Neural crest cell (in vitro differentiated cells): ENCODE measurements at regions not wholly inside any gene's neighbourhood (a gene's known extent, or its start where the extent isn't known, plus 50 kb on each side); places are given as distances from the start of the nearest gene placed in this dataset.

Source experiments
- DNase-seq: peaks from one replicate; pipeline ENCODE4 v3.0.0; 2021; ENCODE audit warnings: low read depth, mixed read lengths, low spot score
- H3K27ac Mint-ChIP-seq: one replicate; pipeline ENCODE4 v1.8.0; 2021; ENCODE audit warnings: mild to moderate bottlenecking, mixed read lengths; ENCODE audit not compliant: unreplicated experiment
- H3K27me3 Mint-ChIP-seq: 2 replicates; pipeline ENCODE4 v1.8.0; 2021; ENCODE audit warnings: low read depth, mild to moderate bottlenecking, mixed read lengths
- H3K36me3 Mint-ChIP-seq: 2 replicates; pipeline ENCODE4 v1.8.0; 2021; ENCODE audit warnings: low read depth, mild to moderate bottlenecking, mixed read lengths
- H3K4me1 Mint-ChIP-seq: 2 replicates; pipeline ENCODE4 v1.8.0; 2021; ENCODE audit warnings: mixed read lengths
- H3K4me3 Mint-ChIP-seq: one replicate; pipeline ENCODE4 v1.8.0; 2021; ENCODE audit warnings: mild to moderate bottlenecking, mixed read lengths
- H3K9me3 Mint-ChIP-seq: 2 replicates; pipeline ENCODE4 v1.8.0; 2021; ENCODE audit warnings: mixed read lengths
- TF ChIP-seq, protein P1 (sequence below): fragments of 200-600 bp; sonication (generic); conservative IDR thresholded peaks from 2 replicates; pipeline ENCODE4 v1.5.0; 2021; ENCODE audit warnings: antibody characterized with exemption, mild to moderate bottlenecking

- H3K27me3 Mint-ChIP-seq: no peaks in the 10 kb centered on the region
- H3K4me1 Mint-ChIP-seq: no peaks in the 10 kb centered on the region
- H3K4me3 Mint-ChIP-seq: no peak overlapping the region
- no peak overlapping the region for H3K27ac Mint-ChIP-seq
- peaks cover 4% of the 10 kb centered on the region for H3K9me3 Mint-ChIP-seq
- H3K36me3 Mint-ChIP-seq: no peaks in the 10 kb centered on the region
- DNase-seq: no peak
- TF ChIP-seq, protein P1, sequence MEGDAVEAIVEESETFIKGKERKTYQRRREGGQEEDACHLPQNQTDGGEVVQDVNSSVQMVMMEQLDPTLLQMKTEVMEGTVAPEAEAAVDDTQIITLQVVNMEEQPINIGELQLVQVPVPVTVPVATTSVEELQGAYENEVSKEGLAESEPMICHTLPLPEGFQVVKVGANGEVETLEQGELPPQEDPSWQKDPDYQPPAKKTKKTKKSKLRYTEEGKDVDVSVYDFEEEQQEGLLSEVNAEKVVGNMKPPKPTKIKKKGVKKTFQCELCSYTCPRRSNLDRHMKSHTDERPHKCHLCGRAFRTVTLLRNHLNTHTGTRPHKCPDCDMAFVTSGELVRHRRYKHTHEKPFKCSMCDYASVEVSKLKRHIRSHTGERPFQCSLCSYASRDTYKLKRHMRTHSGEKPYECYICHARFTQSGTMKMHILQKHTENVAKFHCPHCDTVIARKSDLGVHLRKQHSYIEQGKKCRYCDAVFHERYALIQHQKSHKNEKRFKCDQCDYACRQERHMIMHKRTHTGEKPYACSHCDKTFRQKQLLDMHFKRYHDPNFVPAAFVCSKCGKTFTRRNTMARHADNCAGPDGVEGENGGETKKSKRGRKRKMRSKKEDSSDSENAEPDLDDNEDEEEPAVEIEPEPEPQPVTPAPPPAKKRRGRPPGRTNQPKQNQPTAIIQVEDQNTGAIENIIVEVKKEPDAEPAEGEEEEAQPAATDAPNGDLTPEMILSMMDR: no peak
These were observed 73.2 kb downstream of the GPR37 start for GRCh38 chr7:124692425-124692824.

DNA sequence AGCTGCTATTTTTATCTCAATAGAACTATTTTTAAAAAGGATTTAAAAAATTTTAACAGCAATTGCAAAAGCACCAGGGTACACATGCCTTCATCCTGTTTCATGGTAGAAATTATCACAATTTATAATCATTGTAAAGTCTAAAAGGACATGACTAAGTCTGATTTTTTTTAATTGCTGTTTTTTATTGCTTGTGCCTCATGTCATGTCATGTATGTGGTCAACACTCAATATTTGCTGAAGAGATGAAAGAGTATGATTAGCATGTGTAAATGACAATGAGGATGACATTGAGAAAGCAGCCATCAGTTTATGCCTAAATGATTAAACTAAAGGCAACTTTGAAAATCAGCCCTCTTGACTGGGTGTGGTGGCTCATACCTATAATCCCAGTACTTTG, 74.8 kb downstream of the GPR37 start:
- H3K4me1 Mint-ChIP-seq: peaks cover 5% of the 10 kb centered on the region
- DNase-seq: no peak
- H3K36me3 Mint-ChIP-seq: no peaks in the 10 kb centered on the region
- H3K27ac Mint-ChIP-seq: no peak overlapping the region
- TF ChIP-seq, protein P1: no peak
- H3K4me3 Mint-ChIP-seq: no peak overlapping the region
- H3K9me3 Mint-ChIP-seq: peaks cover 4% of the 10 kb centered on the region
- H3K27me3 Mint-ChIP-seq: no peaks in the 10 kb centered on the region

DNA sequence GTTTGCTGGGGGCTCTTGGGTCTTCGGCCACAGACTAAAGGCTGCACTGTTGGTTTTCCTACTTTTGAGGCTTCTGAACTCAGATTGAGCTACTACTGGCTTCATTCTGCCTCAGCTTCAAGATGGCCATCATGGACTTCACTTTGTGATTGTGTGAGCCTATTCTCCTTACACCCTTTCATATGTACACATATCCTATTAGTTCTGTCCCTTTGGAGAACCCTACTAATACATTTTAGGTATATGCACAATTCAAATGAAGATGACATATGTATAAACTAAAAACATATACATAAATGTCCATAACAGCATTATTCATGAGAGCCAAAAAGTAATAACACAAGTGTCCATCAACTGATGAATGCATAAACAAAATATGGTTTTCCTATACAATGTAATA, 75.7 kb downstream of the GPR37 start:
- H3K27ac Mint-ChIP-seq: no peak overlapping the region
- H3K4me3 Mint-ChIP-seq: no peak overlapping the region
- H3K9me3 Mint-ChIP-seq: peaks cover 4% of the 10 kb centered on the region
- TF ChIP-seq, protein P1: no peak
- peaks cover 5% of the 10 kb centered on the region for H3K4me1 Mint-ChIP-seq
- H3K27me3 Mint-ChIP-seq: no peaks in the 10 kb centered on the region
- H3K36me3 Mint-ChIP-seq: no peaks in the 10 kb centered on the region
- DNase-seq: no peak

DNA sequence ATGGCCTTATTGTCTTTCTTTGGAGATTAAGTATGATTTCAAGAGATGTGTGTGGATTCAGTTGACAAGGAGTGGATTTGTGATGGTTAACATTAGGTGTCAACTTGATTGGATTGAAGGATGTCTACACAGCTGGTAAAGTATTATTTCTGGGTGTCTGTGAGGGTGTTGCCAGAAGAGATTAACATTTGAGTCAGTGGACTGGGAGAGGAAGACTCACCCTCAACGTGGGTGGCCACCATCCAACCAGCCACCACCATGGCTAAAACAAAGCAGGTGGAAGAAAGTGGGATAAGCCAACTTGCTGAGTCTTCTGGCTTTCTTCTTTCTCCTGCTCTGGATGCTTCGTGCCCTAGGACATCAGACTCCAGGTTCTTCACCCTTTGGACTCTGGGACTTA, 76.1 kb downstream of the GPR37 start:
- H3K4me3 Mint-ChIP-seq: no peak overlapping the region
- H3K4me1 Mint-ChIP-seq: peaks cover 5% of the 10 kb centered on the region
- no peaks in the 10 kb centered on the region for H3K27me3 Mint-ChIP-seq
- H3K9me3 Mint-ChIP-seq: peaks cover 4% of the 10 kb centered on the region
- H3K27ac Mint-ChIP-seq: no peak overlapping the region
- no peaks in the 10 kb centered on the region for H3K36me3 Mint-ChIP-seq
- TF ChIP-seq, protein P1: no peak
- DNase-seq: no peak

GRCh38 chr7:124688991-124689390, 76.6 kb downstream of the GPR37 start:
- DNase-seq: no peak
- no peak overlapping the region for H3K27ac Mint-ChIP-seq
- TF ChIP-seq, protein P1: no peak
- peaks cover 5% of the 10 kb centered on the region for H3K4me1 Mint-ChIP-seq
- no peaks in the 10 kb centered on the region for H3K9me3 Mint-ChIP-seq
- no peaks in the 10 kb centered on the region for H3K36me3 Mint-ChIP-seq
- H3K27me3 Mint-ChIP-seq: no peaks in the 10 kb centered on the region
- H3K4me3 Mint-ChIP-seq: no peak overlapping the region
